ENCODE measurements at regions not wholly inside any gene's neighbourhood (a gene's known extent, or its start where the extent isn't known, plus 50 kb on each side); places are given as distances from the start of the nearest gene placed in this dataset.

DNA sequence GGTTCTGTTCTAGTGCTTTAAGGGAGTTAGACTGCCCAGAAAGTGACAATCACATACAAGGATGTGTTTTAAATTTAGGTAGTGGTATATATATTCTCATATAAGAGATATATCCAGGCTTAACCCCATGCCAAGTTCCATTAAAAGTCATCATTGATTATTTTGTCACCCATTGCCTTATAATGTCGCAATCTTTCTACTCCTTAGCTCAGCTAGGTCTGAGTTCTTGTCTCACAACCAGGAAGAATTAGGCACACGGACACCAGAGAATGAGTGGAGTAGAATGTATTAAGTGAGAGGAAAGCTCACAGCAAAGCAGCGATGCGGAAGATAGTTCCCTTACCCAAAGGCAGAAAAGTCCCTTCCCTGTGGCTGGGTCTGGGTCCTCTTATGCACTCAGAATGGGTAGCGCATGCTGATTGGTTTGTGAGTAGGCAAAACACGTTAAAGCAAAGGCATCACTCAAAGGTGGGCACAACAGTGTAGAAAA is 197.2 kb upstream of the AHR start:
- Histone ChIP-seq H3K79me1 (ENCODE audit: insufficient read depth, low read depth, low read length, poor library complexity, severe bottlenecking) (no peaks in the 10 kb centered on the region), H4K20me1 (ENCODE audit: control insufficient read depth, insufficient read depth, insufficient read length) (no peaks in the 10 kb centered on the region), H2AK5ac (ENCODE audit: insufficient read length, low read length) (no peak overlapping the region), H4K91ac (ENCODE audit: insufficient read length, low read depth, low read length) (no peak overlapping the region), H3T11ph (ENCODE audit: low read length) (no peak overlapping the region), H2BK12ac (ENCODE audit: insufficient read length, low read depth, low read length) (no peak overlapping the region), H2BK120ac (ENCODE audit: low read depth, low read length, poor library complexity, severe bottlenecking) (no peak overlapping the region), H3K18ac (ENCODE audit: insufficient read length, low read depth, low read length) (no peak overlapping the region), H2BK5ac (ENCODE audit: insufficient read length, low read length) (no peak overlapping the region), H3K4me1 (ENCODE audit: insufficient read depth, low read length) (peaks cover 4% of the 10 kb centered on the region; the same call in 1 of the 2 replicates), H3K4ac (ENCODE audit: low read depth, low read length) (no peak overlapping the region), H2BK15ac (ENCODE audit: low read depth, low read length) (no peak overlapping the region), H3K27ac (ENCODE audit: insufficient read length, low read depth, low read length) (no peak overlapping the region), H3K23ac (ENCODE audit: insufficient read length, low read depth, low read length) (no peak overlapping the region), H2BK20ac (ENCODE audit: low read depth, low read length, poor library complexity, severe bottlenecking) (peak overlapping the region; percentile 75), H3K23me2 (ENCODE audit: insufficient read length, low read depth, low read length, poor library complexity, severe bottlenecking) (no peaks in the 10 kb centered on the region), H3K14ac (ENCODE audit: insufficient read depth, low read length) (no peak overlapping the region), H3K9ac (ENCODE audit: extremely low read depth, insufficient read length, low read length) (no peak overlapping the region), H3K4me2 (ENCODE audit: insufficient read depth, insufficient read length, low read length) (no peak overlapping the region), H3K56ac (ENCODE audit: insufficient read length, low read depth, low read length) (no peak overlapping the region), H4K5ac (ENCODE audit: insufficient read length, low read depth, low read length) (no peak overlapping the region), H3K27me3 (ENCODE audit: insufficient read depth, low read length) (no peaks in the 10 kb centered on the region), H4K8ac (replicated peaks; ENCODE audit: insufficient read length, low read depth, low read length) (no peak overlapping the region), H2AFZ (ENCODE audit: low read length) (no peak overlapping the region), H3K79me2 (ENCODE audit: insufficient read depth, low read length) (no peaks in the 10 kb centered on the region), H3K9me3 (ENCODE audit: control insufficient read depth, low read depth, low read length) (peaks cover 5% of the 10 kb centered on the region)
- no peak for DNase-seq
- WGBS (ENCODE audit: extremely low coverage, insufficient read length, low lambda C conversion rate) = no CpG with 5 or more reads among the region's 6 CpGs
- peaks cover 0 to 3% of the 10 kb centered on the region in 2 experiments; a peak in 3 of 5 replicates for H3K9me3 Mint-ChIP-seq
- H3K27ac Mint-ChIP-seq = no peak overlapping the region
- no peaks in the 10 kb centered on the region for H3K36me3 Mint-ChIP-seq (ENCODE audit: insufficient read depth in 1 of 3, low read depth in 3 of 3)
- H3K27me3 Mint-ChIP-seq (ENCODE audit: low read depth) = no peaks in the 10 kb centered on the region; the same call in 1 of the 2 replicates
- peaks cover 11% of the 10 kb centered on the region in 2 experiments for H3K4me1 Mint-ChIP-seq
- TF ChIP-seq CTCF (conservative IDR thresholded peaks at IDR 0.05) = no peak
- no peak overlapping the region for H3K4me3 Mint-ChIP-seq
